ENCODE measurements at regions not wholly inside any gene's neighbourhood (a gene's known extent, or its start where the extent isn't known, plus 50 kb on each side); places are given as distances from the start of the nearest gene placed in this dataset.
"Not testable (repeated sequence)": the region's sequence is repeated elsewhere in the genome, so short reads cannot be mapped to it uniquely, and the experiment has no call there.

- no peak for DNase-seq (ENCODE audit: low spot score)
These were observed 102.8 kb downstream of the PJA1 start for GRCh38 chrX:69062493-69062892.

- no peak for DNase-seq (ENCODE audit: low spot score)
These were observed 104.4 kb downstream of the PJA1 start for GRCh38 chrX:69060631-69061408.

DNA sequence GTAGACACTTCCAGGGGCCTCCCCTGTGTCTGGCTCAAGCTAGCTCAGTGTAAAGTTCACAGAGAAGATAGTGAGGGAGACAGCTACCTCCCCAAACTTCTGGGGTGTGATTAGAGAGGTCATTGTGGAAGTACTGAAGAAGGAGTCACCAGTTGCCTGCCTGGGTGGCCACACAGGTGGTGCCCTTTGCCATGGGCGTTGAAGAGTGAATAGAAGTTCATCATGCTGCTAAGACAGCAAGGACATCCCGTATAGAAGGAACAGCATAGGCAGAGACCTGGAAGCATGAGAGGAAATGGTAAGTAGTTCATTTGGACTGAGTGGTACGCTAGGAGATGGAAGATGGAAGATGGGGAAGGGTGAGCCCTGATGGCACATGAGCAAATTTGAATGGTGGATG is 110.1 kb downstream of the PJA1 start:
- DNase-seq (ENCODE audit: low spot score): no peak

DNA sequence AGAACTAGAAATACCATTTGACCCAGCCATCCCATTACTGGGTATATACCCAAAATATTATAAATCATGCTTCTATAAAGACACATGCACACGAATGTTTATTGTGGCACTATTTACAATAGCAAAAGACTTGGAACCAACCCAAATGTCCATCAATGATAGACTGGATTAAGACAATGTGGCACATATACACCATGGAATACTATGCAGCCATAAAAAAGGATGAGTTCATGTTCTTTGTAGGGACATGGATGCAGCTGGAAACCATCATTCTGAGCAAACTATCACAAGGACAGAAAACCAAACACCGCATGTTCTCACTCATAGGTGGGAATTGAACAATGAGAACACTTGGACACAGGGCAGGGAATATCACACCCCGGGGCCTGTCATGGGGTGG is 110.8 kb downstream of the PJA1 start:
- not testable (repeated sequence) for DNase-seq (ENCODE audit: low spot score)

DNA sequence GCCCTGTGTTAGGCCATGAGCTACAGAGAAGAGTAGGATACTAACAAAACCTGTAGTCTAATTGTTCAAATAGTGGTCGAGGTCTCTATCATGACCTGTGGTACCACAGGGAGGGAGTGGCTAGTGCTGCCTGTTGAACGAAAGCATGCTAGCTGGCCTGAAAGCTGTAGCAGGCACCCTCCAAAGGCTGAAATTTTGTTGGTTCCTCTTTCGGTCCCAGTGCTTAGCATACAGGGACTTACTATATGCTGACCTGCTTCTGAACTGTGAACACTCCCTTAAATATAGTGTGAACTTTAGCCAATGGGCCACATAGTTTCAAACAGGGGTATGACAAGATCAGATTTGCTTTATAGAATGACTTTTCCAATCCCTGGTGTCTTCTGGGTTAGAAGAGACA is 113.4 kb downstream of the PJA1 start:
- no peak for DNase-seq (ENCODE audit: low spot score)

DNA sequence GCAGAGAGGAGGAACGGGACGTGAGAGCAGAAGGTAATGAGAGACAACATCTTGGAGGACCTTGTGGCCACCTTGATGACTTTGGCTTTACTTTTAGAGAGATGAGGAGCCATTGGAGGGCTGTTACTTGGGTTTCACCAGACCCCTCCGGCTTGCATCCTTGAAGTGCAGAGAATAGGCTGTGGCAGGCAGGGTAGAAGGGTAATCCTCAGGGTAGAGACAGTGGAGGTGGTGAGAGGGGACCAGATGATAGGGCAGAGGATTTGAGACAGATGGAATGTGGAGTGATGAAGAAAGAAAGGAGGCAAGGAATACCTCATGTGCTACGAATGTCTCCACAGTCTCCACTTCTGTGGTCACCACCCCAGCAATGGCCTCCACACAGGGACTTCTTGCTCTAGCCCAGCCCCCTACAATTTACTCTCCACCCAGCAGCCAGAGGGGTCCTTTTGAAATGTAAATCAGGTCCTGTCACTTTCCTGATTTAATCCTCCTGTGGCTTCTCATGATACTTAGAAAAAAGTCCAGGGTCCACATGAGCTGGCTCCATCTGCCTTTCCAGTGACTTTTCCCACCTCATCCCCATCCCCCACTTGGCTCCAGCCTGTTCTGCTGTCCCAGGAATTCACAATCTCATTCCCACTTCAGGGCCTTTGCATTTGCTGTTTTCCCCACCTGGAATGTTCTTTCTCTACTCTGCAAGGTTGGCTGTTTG is 115.0 kb downstream of the PJA1 start:
- DNase-seq (ENCODE audit: low spot score): no peak

- DNase-seq (ENCODE audit: low spot score): no peak
These were observed 118.2 kb downstream of the PJA1 start for GRCh38 chrX:69046996-69047490.

GRCh38 chrX:69045616-69046345 is 119.5 kb downstream of the PJA1 start:
- DNase-seq (ENCODE audit: low spot score): no peak

- no peak for DNase-seq (ENCODE audit: low spot score)
These were observed 126.4 kb downstream of the PJA1 start for GRCh38 chrX:69038816-69039215.

DNA sequence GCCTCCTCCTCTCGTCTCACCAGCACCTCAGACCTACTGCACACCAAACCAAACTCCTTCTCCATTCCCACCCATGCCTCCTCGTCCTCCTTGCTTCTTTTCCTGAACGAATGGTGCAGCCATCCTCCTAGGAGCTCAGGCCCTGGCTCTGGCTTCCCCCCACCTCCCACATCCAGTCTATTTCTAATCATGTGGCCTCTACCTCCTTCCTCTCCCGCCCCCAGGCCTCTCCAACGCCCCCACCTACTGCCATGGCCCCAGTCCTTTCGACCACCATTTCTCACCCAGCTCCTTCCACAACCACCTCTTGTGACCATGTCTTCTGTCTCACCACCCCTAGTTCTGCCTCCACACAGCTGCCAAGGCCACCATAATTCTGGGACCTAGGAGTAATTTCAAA is 127.1 kb downstream of the PJA1 start:
- no peak for DNase-seq (ENCODE audit: low spot score)

DNA sequence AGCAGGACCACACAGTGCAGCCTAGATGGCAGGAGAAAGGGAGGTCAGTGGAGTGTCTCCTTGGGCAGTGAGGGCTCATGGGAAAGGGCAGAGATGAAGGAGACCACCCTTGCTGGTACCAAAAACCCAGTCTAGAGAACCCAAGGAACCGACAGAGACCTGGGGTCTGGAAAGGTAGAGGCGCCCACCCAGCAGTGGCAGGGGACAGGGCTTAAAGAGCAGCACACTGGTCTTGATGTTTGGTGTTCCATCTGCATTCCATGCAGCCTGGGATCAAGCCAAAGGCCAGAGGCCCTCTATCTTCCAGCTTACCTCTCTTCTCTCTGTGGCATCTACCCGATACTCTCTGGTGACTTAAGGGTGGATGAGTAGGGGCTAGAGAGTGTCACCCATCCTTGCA is 127.5 kb downstream of the PJA1 start:
- no peak for DNase-seq (ENCODE audit: low spot score)

GRCh38 chrX:69036674-69037573 is 128.3 kb downstream of the PJA1 start:
- DNase-seq (ENCODE audit: low spot score): no peak

DNA sequence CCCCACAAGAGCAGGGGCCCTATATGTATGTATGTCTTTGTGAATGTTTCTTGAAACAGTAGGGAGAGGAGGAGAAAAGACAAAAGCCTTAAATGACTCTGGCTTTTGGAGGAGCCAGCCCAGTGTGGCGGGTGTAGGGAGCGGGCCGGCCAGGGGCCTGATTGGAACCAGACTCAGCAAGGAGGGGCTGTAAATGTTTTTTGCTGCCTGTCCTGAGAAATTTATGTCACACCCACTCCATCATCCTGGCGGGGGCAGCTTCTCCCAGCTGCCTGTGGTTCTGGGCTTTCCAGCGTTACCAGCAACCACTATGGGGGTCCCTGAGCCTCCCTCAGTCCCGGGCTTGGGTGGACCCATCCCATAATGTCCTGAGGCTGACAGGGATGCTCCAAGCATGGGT is 130.8 kb downstream of the PJA1 start:
- DNase-seq (ENCODE audit: low spot score): no peak

- no peak for DNase-seq (ENCODE audit: low spot score)
These were observed 131.3 kb downstream of the PJA1 start for GRCh38 chrX:69033936-69034335.

GRCh38 chrX:69032601-69033000 is 132.7 kb downstream of the PJA1 start:
- DNase-seq (ENCODE audit: low spot score): no peak

GRCh38 chrX:69031971-69032391 is 133.3 kb downstream of the PJA1 start:
- no peak for DNase-seq (ENCODE audit: low spot score)

GRCh38 chrX:69031181-69031580 is 134.1 kb downstream of the PJA1 start:
- DNase-seq (ENCODE audit: low spot score): no peak

GRCh38 chrX:69029771-69030170 is 135.5 kb downstream of the PJA1 start:
- DNase-seq (ENCODE audit: low spot score): no peak

GRCh38 chrX:69028761-69029120 is 136.5 kb downstream of the PJA1 start:
- DNase-seq (ENCODE audit: low spot score): no peak

DNA sequence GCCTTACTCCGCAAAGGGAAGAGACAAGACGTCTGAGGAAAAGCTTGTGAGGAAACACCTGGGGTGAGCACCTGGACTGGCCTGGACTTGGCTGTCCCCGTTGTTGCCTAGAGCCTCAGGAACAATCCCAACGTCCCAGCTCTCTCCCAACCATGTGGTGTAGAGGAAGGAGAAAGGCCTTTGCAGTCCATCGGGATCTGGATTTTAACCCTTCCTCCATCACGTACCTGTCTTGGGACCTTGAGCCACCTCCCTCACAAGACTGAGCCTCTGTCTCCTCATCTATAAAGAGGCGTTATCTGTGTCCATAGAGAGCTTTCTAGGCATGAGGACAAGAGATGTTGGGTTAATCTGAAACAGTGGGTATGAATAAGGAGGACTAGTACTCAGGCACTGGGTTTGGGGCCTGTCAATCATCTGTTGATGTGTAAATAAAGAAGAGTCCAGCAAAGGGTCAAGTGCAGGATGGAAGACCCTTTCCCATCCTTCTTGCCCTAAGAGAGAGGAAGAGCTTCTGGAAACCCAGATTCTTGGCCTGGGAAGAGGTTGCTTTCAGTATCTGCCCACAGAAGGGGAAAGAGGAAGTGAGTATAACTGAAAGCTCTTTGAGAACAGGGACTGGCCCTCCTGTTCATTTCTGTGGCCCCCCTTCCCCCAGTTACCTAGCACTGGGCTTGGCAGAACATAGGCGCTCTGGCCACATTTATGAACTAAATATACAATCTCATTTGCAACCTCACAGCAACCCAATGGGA is 137.1 kb downstream of the PJA1 start:
- no peak for DNase-seq (ENCODE audit: low spot score)

Measured in left forelimb (tissue), 1 donor.